M059J (cell line): ENCODE measurements at regions not wholly inside any gene's neighbourhood (a gene's known extent, or its start where the extent isn't known, plus 50 kb on each side); places are given as distances from the start of the nearest gene placed in this dataset.
A peak's percentile ranks its signal among the peaks of the same experiment; 100 is the strongest.

ENCODE experiments used
- DNase-seq: peaks from one replicate; pipeline ENCODE4 v3.0.0-alpha.2; 2012; ENCODE audit warnings: low read depth

- peak; percentile 64 for DNase-seq
These were observed 704.0 kb downstream of the KCNA4 start for GRCh38 chr11:29312812-29313211.

DNA sequence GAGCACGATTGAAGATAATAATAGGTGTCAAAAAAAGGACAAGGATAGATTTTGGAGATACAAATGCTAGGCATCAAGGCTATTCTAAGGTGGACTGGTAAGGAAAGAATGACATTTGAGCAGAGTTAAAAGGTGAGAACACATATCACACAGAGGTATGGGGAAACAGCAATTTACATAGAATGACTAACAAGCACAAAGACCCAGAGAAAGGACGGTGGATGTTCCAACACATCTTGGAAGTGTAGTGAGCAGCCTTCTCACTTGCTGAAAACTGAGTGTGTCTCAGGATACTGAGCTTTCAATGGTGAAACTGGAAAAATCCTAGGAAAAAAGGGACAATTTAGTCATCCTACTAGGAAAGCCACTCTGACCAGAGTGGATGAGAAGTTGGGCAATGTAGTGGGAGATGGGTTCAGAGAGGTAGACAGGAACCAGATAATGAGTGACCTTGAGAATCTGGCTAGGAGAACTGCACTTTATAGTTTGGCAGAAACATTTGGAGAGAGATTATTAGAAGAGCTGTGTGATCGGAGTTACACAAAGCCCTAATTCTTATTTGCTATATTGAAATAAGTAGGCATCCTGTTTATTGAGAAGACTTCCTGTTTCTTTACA lies 706.0 kb downstream of the KCNA4 start:
- DNase-seq: peak; percentile 30

DNA sequence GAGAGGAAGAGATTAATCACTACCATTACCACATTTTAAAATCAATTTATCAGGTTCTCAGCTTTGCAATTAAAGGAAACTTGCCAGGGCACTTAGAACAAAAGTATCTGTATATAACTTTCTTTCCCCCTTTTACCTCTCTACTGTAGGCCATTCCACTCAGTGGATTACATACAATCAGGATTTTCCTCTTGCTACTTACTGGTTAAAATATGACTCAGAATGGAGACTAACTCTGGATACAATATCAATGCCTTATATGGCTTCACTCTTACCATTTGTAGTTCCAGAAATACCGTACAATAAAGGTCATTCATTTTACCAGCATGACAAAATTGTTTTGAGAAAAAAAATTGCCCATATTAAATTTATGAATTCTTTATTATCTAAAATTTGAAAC lies 706.8 kb downstream of the KCNA4 start:
- DNase-seq: peak; percentile 88

GRCh38 chr11:29306527-29306926 lies 710.3 kb downstream of the KCNA4 start:
- DNase-seq: peak; percentile 100

DNA sequence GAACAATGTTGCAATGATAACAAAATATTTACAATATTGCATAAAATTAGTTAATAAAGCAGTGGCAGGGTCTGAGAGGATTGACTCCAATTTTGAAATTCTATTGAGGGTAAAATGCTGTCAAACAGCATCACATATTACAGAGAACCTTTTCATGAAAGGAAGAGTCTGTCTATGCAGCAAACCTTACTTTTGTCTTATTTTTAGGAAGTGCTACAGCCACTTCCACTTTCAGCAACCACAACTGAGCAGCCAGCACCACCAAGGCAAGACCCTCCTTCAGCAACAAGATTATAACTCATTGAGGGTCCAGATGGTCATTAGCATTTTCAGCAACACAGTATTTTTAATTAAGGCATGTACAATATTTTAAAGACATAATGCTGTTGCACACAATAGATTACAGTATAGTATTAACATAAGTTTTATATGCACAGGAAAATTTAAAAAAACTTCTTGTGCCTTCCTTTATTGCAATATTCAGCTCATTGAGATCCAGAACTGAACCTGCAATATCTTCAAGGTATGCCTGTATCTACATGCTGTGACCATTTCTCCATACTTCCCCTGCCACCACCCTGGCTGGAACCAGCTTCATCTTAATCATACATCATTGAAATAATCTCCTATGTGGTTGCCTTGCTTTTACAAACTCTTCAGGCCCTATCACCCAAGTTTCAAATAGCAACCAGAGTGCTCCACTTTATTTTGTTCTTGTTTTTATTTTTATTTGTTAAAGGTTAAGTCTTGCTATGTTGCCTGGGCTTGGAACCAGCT lies 711.2 kb downstream of the KCNA4 start:
- no peak for DNase-seq

DNA sequence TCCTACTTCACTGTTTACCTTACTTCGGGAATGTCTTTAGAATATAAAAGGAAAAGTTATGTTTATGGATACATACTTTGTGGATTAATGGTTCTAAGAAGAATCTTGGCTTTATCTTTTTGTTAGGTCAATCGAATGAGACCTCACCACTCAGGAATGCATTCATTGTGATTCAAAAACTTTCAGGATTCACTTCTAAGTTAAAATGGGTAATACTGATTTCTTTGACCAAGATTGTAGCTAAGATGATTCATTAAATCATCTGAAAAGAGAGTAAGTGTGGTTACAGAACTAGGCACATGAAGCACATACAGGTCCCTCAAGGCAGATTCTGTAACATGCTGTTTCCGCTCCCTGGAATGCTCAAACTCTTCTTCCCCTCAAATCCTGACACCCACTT lies 716.4 kb downstream of the KCNA4 start:
- peak; percentile 83 for DNase-seq

GRCh38 chr11:29296680-29297079 lies 720.1 kb downstream of the KCNA4 start:
- DNase-seq: no peak

DNA sequence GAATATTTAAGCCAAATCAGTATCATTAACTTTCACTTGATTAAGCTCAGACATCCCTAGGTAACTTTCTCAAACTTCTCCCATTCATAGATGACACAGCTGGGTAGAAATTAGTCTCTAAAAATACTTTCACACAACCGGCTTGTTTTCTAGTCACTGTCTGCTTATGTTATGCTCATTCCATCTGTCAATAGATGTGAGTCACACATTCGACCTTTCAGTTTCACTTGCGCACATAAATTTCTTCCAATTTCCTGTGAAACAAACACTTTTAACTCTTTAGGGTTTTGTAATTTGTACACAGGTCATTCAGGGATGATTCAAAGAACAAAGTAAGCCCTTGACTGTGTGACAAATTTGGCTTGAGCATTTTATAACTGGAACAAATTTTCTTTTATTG lies 723.0 kb downstream of the KCNA4 start:
- peak; percentile 75 for DNase-seq

DNA sequence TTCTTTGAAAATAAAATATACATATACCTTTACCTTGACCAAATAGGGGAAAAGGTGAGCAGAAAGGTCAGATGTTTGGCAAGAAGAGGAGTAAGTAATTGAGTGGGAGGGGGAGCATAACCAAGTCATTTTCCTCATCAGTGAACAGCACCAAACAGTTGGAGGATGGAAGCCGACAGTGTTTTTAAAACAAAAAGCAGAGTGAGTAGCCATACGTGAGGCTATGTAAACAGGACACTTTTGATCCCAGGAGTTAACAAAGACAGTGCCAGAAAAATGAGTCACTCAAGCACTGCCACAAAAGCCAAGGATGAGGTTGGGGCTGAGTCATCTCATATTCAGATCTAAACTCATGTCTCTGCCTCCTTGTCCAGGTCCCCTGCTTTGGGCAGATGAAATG lies 734.7 kb downstream of the KCNA4 start:
- DNase-seq: peak; percentile 99

DNA sequence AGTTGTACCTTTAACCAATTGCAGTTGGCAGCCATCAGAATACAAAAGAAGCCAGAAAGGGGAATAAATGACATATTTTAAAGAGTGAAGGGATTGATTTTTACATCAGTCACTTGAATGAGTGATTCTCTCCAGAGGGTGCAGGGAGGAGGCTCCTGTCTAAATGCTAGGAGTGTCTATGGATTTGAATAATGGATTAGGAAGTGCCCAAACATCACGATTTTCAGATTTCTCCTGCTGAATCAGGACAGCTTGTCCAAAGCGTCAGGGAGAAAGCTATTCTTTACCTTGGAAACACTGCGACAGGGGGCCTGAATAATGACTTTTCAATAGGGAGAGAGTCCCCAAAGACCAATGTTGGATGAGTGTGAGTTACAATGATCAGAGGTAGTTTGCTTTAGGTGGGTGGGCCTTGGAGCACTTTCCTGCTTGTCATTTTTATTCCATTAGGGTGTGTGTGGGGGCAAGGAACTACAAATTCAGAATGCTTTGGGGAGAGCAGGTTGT lies 735.5 kb downstream of the KCNA4 start:
- DNase-seq: no peak

- DNase-seq: peak; percentile 72
These were observed 736.4 kb downstream of the KCNA4 start for GRCh38 chr11:29280452-29280851.

GRCh38 chr11:29279716-29280115 lies 737.1 kb downstream of the KCNA4 start:
- no peak for DNase-seq

DNA sequence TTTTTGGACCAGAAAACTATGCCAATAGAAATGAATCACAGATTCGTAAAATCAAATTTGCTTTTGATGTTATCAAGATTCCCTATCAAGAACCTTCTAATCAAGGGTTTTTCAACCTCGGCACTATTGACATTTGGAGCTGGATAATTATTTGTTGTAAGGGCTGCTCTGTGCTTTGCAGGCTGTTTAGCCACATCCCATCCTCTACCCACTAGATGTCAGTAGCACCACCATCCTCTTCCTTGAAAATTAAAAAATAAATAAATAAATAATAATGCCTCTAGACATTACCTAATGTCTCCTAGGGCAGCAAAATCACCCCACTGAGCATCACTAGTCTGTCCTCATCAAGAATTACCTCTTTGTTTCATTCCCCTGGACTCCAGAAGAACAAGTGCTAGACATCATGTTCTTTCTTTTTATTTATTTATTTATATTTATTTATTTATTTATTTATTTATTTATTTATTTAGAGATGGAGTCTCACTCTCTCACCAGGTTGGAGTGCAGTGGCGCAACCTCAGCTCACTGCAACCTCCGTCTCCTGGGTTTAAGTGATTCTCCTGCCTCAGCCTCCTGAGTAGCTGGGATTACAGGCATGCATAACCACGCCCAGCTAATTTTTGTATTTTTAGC lies 744.7 kb downstream of the KCNA4 start:
- peak; percentile 64 for DNase-seq

- DNase-seq: peak; percentile 25
These were observed 745.2 kb downstream of the KCNA4 start for GRCh38 chr11:29271616-29272015.

- DNase-seq: no peak
These were observed 748.1 kb downstream of the KCNA4 start for GRCh38 chr11:29268733-29269132.

DNA sequence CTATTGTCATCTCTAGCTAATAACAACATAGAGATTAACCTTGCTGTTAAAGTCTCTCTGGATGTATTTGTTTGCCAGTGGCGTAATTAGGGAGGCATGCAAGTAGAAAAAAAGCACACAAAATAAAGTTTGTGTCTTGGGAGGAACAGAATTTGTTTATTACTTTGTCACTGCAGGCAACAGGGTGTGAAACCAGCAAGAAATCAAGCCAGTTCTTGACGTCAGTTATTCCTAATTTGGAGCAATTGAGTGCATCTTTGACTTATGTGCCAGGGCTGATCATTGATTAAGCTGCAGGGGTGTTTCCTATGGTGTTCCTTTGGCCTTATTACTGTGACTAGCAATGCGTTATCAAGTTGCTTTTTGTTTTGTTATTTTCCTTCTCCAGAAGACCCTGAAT lies 751.0 kb downstream of the KCNA4 start:
- no peak for DNase-seq

DNA sequence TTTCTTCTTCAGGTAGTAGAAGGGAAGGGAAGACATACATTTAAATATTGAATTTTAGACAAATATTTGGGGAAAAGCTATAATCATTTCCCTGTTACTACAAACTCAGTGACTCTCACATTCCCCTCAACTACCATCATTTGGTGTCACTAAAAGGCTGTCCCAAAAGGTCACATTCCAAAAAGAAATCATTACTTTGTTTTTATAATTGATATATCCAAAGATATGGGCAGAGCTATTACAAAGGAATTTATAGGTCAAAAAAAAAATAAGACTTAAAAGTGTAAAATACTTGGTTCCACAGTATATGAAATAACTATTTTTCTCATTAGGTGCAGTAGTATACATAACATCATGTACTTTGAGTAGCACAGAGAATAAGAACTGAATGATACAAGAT lies 751.4 kb downstream of the KCNA4 start:
- no peak for DNase-seq

DNA sequence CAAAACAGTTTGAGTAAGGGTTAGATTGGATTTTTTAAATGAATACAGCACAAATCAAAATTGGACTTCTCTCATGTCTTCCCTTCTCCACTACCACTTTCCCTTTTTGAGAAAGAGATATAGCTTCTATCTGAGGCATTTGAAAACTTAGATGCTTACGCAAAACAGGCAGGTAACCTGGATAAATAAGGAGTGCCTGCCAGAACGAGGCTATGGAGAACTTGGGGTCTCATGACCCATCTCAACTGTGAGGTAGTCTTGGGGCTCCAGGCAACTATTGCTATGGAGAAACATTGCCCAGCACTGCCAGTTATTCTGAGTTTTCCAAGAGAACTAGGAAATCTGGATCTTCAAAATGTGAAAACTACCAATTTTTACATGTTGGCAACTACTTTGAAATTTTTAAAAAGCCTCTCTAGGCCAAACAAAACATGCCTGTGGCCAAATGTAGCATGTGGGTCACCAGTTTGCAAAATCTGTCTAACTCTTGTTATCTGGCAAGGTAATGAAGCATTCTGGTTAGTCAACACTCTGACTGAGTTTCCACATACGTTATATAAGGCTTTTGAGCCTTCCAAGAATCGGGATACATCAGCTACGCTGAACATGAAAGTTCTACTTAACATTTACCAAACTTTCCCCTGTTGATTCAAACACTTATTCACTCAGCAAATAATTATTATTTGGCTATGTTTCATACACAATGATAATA lies 752.7 kb downstream of the KCNA4 start:
- DNase-seq: peak; percentile 31

- no peak for DNase-seq
These were observed 755.0 kb downstream of the KCNA4 start for GRCh38 chr11:29261831-29262230.

DNA sequence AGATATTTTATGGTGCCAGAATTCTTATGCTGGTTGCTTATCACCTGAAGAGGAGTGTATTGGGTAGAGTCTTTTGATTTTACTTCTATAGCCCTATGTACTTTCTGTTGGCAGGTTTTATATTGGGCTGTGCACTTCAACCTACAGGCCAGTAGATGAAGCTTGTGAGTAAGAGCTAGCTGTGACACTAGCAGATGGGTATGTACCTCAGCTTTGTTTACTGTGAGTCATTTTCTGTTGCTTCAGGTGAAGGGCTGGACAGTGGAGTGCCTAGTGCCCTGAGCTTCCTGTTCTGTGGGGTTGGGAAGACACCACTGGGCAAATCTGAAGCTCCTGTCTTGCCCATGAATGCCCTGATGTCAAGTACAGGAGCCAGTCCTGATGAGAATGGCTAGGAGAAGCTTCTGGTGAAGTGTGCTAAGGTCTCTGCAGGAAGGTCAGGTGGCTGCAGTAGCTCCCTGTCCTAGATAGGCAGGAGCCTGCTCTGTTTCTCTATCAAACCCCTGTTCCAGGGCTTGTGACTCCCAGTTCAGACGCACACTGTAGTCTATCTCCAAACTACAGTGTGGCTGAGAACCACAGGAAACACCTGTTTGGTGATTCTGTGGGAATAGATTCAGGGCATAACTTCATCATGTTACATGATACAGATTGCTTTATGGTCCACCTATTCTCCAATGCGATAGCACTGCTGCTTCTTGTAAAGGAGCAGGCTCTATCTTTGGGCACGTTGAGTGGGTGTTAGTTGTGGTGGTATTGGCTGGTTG lies 755.7 kb downstream of the KCNA4 start:
- peak; percentile 90 for DNase-seq

GRCh38 chr11:29258411-29258810 lies 758.4 kb downstream of the KCNA4 start:
- DNase-seq: no peak
